ENCODE measurements at regions not wholly inside any gene's neighbourhood (a gene's known extent, or its start where the extent isn't known, plus 50 kb on each side); places are given as distances from the start of the nearest gene placed in this dataset.

DNA sequence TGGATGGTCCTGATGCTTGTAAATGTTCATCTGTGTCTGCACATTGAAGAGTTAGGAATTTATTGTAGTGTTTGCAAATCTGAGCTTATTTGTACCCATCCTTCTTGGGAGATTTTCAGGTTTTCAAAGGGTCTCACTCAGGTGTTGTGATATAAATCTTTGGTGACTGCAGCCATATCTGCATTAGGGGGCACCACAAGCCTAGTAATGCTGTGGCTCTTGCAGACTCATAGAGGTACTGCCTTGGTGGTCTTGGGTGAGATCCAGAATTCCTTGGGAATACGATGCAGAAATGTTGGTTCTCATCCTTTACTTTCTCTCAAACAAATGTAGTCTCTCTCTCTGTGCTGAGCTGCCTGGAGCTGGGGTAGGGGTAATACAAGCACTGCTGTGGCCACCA is 405.9 kb downstream of the TTLL7 start:
- H3K27ac ChIP-seq, result no peak overlapping the region
- 67 to 78% methylated on average over 1 of the region's 1 CpG for WGBS, 2 donors
- no peak overlapping the region for H3K4me3 ChIP-seq
- DNase-seq, result no peak
- ATAC-seq (ENCODE audit: low FRiP score in 2 of 2), result no peak
- H3K4me1 ChIP-seq, result no peaks in the 10 kb centered on the region
- TF ChIP-seq POLR2A (IDR thresholded peaks at IDR 0.05), result no peak
- TF ChIP-seq POLR2AphosphoS5 (IDR thresholded peaks at IDR 0.05), result no peak
- TF ChIP-seq EP300 (IDR thresholded peaks at IDR 0.05), result no peak
- TF ChIP-seq, protein P1, sequence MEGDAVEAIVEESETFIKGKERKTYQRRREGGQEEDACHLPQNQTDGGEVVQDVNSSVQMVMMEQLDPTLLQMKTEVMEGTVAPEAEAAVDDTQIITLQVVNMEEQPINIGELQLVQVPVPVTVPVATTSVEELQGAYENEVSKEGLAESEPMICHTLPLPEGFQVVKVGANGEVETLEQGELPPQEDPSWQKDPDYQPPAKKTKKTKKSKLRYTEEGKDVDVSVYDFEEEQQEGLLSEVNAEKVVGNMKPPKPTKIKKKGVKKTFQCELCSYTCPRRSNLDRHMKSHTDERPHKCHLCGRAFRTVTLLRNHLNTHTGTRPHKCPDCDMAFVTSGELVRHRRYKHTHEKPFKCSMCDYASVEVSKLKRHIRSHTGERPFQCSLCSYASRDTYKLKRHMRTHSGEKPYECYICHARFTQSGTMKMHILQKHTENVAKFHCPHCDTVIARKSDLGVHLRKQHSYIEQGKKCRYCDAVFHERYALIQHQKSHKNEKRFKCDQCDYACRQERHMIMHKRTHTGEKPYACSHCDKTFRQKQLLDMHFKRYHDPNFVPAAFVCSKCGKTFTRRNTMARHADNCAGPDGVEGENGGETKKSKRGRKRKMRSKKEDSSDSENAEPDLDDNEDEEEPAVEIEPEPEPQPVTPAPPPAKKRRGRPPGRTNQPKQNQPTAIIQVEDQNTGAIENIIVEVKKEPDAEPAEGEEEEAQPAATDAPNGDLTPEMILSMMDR (IDR thresholded peaks at IDR 0.05), result no peak
- H3K27me3 ChIP-seq, result no peaks in the 10 kb centered on the region
- H3K36me3 ChIP-seq, result no peaks in the 10 kb centered on the region
- H3K9me3 ChIP-seq, result no peaks in the 10 kb centered on the region

DNA sequence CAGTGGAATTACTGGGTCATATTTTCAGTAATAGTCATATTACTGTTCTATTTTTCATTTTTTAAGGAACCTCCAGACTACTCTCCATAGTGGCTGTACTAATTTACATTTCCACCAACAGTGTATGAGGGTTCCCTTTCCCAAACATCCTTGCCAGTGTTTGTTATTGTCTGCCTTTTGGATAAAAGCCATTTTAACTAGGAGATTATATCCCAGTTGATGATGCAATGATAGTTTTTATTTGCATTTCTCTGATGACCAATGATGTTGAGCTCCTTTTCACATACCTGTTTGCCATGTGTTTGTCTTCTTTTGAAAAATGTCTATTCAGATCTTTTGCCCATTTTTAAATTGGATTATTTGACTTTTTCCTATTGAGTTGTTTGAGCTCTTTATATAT is 410.8 kb downstream of the TTLL7 start:
- H3K36me3 ChIP-seq, result no peaks in the 10 kb centered on the region
- H3K4me1 ChIP-seq, result no peaks in the 10 kb centered on the region
- H3K9me3 ChIP-seq, result peaks cover 0 to 2% (median 0%) of the 10 kb centered on the region in 4 donors
- no peaks in the 10 kb centered on the region for H3K27me3 ChIP-seq
- TF ChIP-seq POLR2AphosphoS5 (IDR thresholded peaks at IDR 0.05) (no peak), EP300 (IDR thresholded peaks at IDR 0.05) (no peak)
- H3K27ac ChIP-seq, result no peak overlapping the region
- no peak overlapping the region for H3K4me3 ChIP-seq
- ATAC-seq (ENCODE audit: low FRiP score in 2 of 2), result no peak
- DNase-seq, result no peak

DNA sequence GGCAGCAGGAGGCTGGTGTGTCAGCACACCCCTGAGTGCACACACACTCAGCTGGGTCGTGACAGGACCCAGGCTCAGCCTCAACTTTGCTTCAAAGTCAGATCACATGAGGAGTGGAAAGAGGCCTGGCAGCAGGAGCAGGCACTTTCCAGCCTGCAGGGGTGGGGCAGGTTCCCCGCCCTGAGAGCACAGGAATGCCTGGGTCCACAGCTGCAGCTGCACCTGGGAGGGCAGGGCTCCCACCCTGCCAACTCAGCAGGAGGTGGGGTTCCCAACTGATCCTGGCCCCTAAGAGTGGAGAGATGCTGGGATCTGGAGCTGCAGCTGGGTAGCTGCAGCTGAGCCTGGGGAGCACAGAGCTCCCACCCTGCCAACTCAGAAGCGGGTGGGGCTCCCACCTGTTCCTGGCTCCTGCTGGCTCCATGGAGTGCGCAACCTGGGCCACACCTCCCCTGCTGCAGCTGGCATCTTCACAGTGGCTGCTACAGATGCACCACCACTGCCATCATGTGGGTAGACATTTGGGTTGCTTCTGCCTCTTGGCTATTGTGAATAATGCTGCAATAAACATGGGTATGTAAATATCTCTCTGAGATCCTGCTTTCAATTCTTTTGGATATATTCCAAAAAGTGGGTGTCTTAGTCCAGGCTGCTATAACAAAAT is 415.4 kb downstream of the TTLL7 start:
- TF ChIP-seq, protein P1 (IDR thresholded peaks at IDR 0.05), result peak in 1 of 6 experiments; percentile 20
- TF ChIP-seq POLR2AphosphoS5 (IDR thresholded peaks at IDR 0.05), result no peak
- WGBS, 2 donors, result 84% methylated on average over 3 of the region's 4 CpGs; no CpG with 5 or more reads in 1 of the 2 donors
- ATAC-seq (ENCODE audit: low FRiP score in 2 of 2) (no peak), DNase-seq (peak in 1 of 2 donors; percentile 53)
- Histone ChIP-seq H3K4me1 (no peaks in the 10 kb centered on the region), H3K27ac (no peak overlapping the region), H3K36me3 (no peaks in the 10 kb centered on the region), H3K9me3 (peaks cover 0 to 6% (median 0%) of the 10 kb centered on the region in 4 donors), H3K4me3 (no peak overlapping the region), H3K27me3 (no peaks in the 10 kb centered on the region)

DNA sequence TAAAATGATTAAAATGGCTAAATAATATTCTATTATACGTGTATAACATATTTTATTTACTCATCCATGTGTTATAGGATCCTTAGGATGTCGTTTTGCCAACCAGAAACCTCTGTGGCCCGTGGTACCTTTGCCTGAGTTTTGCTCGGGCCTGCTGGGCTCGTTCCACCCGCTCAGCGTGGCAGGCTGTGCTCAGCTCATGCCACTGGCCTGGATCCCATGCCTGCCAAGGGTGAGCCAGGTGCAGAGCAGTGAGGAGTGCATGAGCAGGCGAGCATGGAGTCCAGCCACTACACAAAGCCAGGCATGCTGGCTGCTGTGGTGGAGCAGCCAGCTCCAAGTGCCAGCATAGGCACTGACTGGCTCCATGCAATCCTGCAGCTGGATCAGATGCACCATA is 417.2 kb downstream of the TTLL7 start:
- Histone ChIP-seq H3K4me3 (no peak overlapping the region), H3K9me3 (peaks cover 0 to 6% (median 0%) of the 10 kb centered on the region in 4 donors), H3K4me1 (no peaks in the 10 kb centered on the region), H3K27ac (no peak overlapping the region), H3K27me3 (no peaks in the 10 kb centered on the region), H3K36me3 (no peaks in the 10 kb centered on the region)
- TF ChIP-seq POLR2AphosphoS5 (IDR thresholded peaks at IDR 0.05) (no peak), POLR2A (IDR thresholded peaks at IDR 0.05) (no peak), EP300 (IDR thresholded peaks at IDR 0.05) (no peak)
- TF ChIP-seq, protein P1 (IDR thresholded peaks at IDR 0.05), result no peak
- DNase-seq (peak in 1 of 2 donors; percentile 29), ATAC-seq (ENCODE audit: low FRiP score in 2 of 2) (no peak)
- 91 to 92% methylated on average over 7 to 8 of the region's 8 CpGs for WGBS, 2 donors

DNA sequence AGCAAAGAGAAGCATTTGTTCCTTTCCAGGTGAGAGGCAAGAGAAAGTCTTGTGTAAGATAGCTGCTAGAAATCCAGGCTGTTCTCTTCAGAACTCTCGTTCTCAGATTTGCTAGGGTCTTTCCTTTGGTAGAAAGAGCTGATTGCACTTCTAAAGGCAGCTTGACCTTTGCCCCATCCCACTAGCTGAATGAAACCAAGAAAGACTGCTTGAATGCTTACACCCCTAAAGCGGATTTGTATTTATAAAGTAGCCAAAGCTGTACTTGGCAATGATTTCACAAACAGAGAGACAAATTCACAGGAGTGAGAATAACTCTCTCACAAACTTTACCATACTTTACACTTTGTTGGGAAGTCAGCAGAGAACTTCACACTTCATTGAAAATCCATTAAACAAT is 424.1 kb downstream of the TTLL7 start:
- Histone ChIP-seq H3K4me3 (no peak overlapping the region), H3K9me3 (no peaks in the 10 kb centered on the region), H3K36me3 (no peaks in the 10 kb centered on the region), H3K4me1 (no peaks in the 10 kb centered on the region), H3K27ac (no peak overlapping the region), H3K27me3 (no peaks in the 10 kb centered on the region)
- ATAC-seq (ENCODE audit: low FRiP score in 2 of 2) (no peak), DNase-seq (no peak)
- TF ChIP-seq POLR2AphosphoS5 (IDR thresholded peaks at IDR 0.05) (no peak), EP300 (IDR thresholded peaks at IDR 0.05) (no peak), POLR2A (IDR thresholded peaks at IDR 0.05) (no peak)
- TF ChIP-seq, protein P1 (IDR thresholded peaks at IDR 0.05), result no peak
- 75 to 81% methylated on average over 2 of the region's 2 CpGs for WGBS, 2 donors

All from upper lobe of left lung (tissue), 6 donors.